Gastrocnemius medialis (tissue), 4 donors: ENCODE measurements at regions not wholly inside any gene's neighbourhood (a gene's known extent, or its start where the extent isn't known, plus 50 kb on each side); places are given as distances from the start of the nearest gene placed in this dataset.

Experiments used
- CTCF ChIP-seq, 5 experiments: fragments of 450-650 bp in 3 of 5; fragments of 200-600 bp in 2 of 5; sonication (generic) in 2 of 5; IDR thresholded peaks in 4 of 5; conservative IDR thresholded peaks in 1 of 5; 1 replicate in 4 of 5; 2 replicates in 1 of 5; pipeline ENCODE4 v1.5.1; 2016 to 2019; ENCODE audit warnings: antibody characterized with exemption in 5 of 5, mild to moderate bottlenecking in 3 of 5, moderate library complexity in 3 of 5
- POLR2A ChIP-seq, 2 donors: fragments of 450-650 bp; IDR thresholded peaks; one replicate each; pipeline ENCODE4 v1.6.1; 2017; ENCODE audit warnings: antibody characterized with exemption in 2 of 2, mild to moderate bottlenecking in 2 of 2, moderate library complexity in 2 of 2

- TF ChIP-seq CTCF (IDR thresholded peaks at IDR 0.05 in 4 of 5, conservative IDR thresholded peaks at IDR 0.05 in 1 of 5), result no peak
- no peak for TF ChIP-seq POLR2A (IDR thresholded peaks at IDR 0.05)
Observed at GRCh38 chr1:187261637-187262036, 432.9 kb downstream of the PLA2G4A start.
